ENCODE measurements at regions not wholly inside any gene's neighbourhood (a gene's known extent, or its start where the extent isn't known, plus 50 kb on each side); places are given as distances from the start of the nearest gene placed in this dataset.

- no peak for TF ChIP-seq ZFX (IDR thresholded peaks at IDR 0.05)
- TF ChIP-seq, protein P1, sequence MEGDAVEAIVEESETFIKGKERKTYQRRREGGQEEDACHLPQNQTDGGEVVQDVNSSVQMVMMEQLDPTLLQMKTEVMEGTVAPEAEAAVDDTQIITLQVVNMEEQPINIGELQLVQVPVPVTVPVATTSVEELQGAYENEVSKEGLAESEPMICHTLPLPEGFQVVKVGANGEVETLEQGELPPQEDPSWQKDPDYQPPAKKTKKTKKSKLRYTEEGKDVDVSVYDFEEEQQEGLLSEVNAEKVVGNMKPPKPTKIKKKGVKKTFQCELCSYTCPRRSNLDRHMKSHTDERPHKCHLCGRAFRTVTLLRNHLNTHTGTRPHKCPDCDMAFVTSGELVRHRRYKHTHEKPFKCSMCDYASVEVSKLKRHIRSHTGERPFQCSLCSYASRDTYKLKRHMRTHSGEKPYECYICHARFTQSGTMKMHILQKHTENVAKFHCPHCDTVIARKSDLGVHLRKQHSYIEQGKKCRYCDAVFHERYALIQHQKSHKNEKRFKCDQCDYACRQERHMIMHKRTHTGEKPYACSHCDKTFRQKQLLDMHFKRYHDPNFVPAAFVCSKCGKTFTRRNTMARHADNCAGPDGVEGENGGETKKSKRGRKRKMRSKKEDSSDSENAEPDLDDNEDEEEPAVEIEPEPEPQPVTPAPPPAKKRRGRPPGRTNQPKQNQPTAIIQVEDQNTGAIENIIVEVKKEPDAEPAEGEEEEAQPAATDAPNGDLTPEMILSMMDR (conservative IDR thresholded peaks at IDR 0.05): no peak
- no peak overlapping the region for H3K27ac ChIP-seq
Measured at GRCh38 chr6:165940366-165940765, 227.3 kb downstream of the TBXT start.

GRCh38 chr6:165939601-165940290 is 227.9 kb downstream of the TBXT start:
- TF ChIP-seq ZFX (IDR thresholded peaks at IDR 0.05): no peak
- TF ChIP-seq, protein P1 (conservative IDR thresholded peaks at IDR 0.05): no peak
- H3K27ac ChIP-seq: no peak overlapping the region

DNA sequence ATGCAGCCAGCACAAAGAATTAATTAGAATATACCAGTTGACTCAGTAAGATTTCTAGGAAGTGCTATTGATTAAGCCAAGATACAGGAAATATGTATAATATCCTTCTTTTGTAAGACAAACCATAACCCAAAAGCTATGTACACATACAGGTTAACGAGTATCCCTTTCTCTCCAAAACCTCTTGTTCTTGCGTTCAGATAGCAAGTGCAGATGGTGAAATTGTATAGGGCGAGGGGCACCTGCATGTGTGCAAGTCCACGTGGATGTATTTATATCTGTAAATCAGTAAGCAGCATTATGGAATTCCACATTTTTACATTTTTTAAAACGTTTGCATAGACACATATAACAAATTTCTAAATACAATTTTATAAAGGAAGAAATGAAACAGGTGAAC is 228.6 kb downstream of the TBXT start:
- TF ChIP-seq, protein P1 (conservative IDR thresholded peaks at IDR 0.05): no peak
- no peak for TF ChIP-seq ZFX (IDR thresholded peaks at IDR 0.05)
- no peak overlapping the region for H3K27ac ChIP-seq

DNA sequence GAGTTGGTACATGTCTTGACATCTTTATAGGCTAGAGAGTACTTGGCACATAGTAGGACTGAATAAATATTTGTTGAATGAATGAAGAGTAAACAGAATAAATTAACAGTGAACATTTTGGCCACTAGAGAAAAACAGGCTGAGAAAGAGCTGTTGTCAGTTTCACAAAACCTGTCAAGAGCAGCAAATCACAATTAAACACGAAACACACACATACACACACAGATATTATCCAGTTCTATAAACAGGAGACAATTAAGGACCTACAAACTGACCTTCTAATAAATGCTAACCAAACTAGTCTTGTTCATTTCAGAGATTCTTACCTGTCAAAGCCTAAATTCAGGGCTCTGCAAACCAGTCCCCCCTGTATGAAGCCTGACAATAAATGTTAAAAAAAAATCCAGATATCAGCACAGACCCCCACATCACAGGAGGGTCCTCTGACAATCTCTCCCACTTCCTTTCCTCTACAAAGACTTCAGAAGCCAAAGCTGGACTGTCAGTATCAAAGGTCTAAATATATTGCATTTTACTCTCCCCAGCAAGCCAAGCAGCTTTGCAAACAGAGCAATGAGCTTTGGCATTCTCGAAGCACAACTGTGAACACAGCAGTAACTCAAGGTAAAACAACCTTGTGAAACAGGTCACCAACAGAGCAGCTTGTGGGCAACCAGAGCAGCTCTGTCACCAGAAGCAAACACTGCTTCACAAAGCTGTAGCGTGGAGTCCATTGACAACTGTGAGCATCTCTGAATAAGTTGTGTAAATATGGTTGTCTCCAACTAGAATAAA is 229.9 kb downstream of the TBXT start:
- TF ChIP-seq, protein P1 (conservative IDR thresholded peaks at IDR 0.05): no peak
- H3K27ac ChIP-seq: no peak overlapping the region

DNA sequence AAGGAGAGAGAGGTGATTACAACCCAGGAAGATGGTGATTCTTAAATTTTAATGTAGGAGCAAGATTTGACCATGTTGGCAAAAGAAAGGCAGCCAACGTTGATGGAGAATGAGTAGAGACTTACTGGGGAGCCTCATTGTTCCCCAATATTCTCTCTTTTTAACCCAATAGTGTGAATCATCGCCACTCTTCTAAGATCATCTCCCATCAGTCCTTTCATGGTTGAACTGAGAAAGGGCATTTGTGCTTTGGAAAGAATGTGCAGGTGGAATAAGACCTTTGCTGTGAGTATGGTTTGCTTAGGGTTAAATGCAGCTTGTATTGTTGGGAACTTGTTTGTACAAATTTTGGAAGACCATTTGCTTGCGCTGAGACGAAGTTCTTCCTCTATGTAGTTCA is 231.0 kb downstream of the TBXT start:
- H3K27ac ChIP-seq: no peak overlapping the region
- no peak for TF ChIP-seq ZFX (IDR thresholded peaks at IDR 0.05)

GRCh38 chr6:165936096-165936495 is 231.6 kb downstream of the TBXT start:
- no peak for TF ChIP-seq ZFX (IDR thresholded peaks at IDR 0.05)
- TF ChIP-seq, protein P1 (conservative IDR thresholded peaks at IDR 0.05): no peak
- no peak overlapping the region for H3K27ac ChIP-seq

GRCh38 chr6:165931675-165932074 is 236.0 kb downstream of the TBXT start:
- TF ChIP-seq, protein P1 (conservative IDR thresholded peaks at IDR 0.05): no peak
- no peak for TF ChIP-seq ZFX (IDR thresholded peaks at IDR 0.05)
- H3K27ac ChIP-seq: no peak overlapping the region
